HG02981 (cell line): ENCODE measurements at regions not wholly inside any gene's neighbourhood (a gene's known extent, or its start where the extent isn't known, plus 50 kb on each side); places are given as distances from the start of the nearest gene placed in this dataset.

Experiments
- ATAC-seq: cut with Tn5 transposase; IDR thresholded peaks from one replicate; pipeline ENCODE4 v1.9.1; 2021; ENCODE audit warnings: mild to moderate bottlenecking, moderate library complexity; ENCODE audit not compliant: unreplicated experiment

- no peak for ATAC-seq
Measured at GRCh38 chr22:49197505-49197904, 630.2 kb downstream of the BRD1 start.

DNA sequence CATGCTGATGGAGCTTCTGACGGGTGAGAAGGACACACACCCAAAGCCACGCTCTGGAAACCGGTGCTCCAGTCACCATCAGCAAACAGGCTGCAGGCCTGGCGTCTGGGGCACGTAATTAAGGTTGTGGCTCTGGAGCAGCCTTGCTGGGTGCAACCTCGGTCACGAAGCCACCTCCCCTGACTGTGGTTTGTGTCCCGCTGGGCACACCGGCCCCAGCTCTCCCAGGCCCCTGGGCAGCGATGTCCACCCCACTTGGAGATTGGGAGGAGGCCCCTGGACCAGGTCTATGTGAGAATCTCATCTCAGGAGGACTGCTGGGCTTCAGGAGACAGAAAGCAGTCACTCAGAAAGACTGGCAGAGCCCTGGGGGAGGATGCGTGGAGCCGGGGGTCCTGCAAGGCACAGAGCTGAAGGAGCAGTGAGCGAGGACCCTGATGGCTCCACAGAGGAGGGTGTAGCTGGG is 631.6 kb downstream of the BRD1 start:
- no peak for ATAC-seq

DNA sequence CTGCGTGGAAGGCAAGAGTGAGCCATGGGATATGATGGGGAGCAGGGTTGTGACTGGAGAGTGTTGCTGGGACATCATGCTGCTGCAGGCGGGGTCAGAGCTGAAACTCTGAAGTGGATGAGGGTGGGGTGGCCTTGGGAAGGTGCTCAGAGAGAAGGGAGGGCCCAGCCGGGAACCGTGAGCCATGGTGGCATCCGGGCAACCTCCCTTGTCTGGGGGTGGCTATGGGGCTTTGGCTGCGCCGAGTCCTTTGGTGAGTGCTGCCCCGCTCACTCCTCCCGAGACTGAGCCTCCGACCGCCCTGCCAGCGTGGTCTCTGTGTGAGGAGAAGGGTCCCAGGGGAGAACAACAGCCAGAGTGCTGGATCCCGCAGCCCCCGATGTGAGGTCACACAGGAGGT is 632.0 kb downstream of the BRD1 start:
- no peak for ATAC-seq

DNA sequence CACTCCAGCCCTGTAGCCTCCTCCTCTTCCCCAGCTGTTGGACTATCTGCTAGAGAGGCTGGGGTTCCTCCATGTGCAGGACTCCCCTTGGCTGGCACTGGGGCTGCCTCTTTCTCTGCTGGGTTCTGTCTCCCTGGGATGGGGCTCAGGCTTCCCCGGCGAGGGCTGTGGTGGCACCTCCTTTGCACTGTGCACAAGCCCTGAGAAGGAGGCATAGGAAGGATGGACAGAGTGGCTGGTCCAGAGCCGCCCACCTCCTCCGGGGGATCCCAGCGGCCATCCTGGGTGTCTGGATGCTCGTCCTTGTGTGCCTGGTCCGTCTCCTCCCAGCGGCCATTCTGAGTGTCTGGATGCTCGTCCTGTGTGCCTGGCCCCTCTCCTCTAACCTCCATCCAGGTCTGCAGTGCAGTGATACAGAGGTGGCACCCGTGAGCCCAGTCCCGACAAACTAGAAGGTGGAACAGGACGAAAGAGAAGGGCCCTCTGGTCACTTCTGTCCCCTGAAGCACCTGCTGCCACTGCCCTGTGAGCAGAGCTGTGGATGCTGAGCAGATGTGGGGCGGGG is 633.7 kb downstream of the BRD1 start:
- ATAC-seq: no peak

GRCh38 chr22:49193348-49193747 is 634.3 kb downstream of the BRD1 start:
- ATAC-seq: no peak

DNA sequence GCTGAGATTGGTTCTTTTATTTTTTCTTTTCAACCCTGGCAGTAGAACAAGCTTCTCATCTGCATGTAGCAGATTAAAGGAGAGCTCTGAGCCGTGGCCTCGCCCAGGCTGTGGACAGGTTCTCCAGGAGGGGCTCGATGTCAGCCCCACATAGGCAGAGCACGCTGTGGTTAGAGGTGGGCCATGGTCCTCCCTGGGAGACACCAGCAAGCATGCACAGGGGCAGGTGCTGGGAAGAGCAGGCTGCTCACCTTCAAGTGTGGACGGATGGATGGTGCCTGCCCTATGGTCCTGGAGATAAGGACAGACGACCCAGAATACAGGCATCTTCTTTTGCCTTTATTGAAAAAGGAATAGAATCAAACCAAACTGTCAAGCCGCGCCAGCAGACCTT is 634.8 kb downstream of the BRD1 start:
- no peak for ATAC-seq

DNA sequence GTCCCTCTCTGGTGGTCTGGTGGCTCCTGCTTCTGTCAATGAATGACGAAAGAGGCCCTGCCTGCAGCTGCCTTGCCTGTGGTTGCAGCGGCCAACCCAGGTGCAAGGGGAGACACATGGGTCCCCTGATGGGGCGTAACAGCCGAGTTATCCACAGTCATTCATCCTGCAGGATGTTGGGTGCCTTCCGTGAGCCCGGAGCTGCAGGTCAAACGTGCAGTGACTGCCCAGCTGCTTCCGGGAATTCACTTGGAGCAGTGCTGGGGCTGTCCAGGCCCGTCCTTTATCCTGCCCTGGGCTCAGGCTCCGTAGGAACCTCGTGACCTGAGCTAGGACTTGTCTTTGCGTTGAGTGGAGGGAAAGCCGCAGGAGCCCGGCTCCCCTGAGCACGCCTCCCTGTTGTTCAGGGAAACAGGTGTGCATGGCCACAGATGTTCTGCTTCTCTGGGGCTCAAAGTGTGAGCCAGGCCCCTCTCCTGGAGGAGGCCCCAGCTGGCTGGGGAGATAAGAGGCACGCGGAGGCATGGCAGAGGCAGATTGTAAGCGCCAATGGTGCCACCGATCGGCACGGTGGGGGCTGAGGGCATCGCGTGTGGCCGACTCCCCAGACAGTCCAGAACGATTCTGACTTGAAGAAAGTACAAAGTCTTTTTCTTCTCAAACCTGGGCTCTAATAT is 635.4 kb downstream of the BRD1 start:
- ATAC-seq: no peak

DNA sequence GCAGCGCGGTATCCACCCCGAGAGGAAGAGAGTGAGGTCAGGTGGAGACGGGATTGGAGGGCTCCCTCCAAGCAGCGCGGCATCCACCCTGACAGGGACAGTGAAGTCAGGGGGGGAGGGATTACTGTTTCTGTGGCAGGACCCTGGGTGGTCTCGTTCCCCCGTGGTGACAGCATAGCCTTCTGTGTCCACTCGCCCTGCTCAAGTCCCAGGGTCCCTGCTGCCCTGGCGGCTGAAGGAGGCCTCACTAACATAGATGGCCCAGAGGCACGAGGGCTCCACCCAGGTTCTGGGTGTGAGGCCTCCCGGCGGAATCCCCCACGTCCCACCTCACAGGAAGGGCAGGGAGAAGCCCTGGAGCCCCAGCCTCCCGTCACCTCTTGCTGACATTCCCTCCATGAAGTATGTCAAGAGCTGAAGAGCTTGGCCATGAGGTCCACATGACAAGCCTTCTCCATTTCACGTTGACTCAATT is 636.1 kb downstream of the BRD1 start:
- no peak for ATAC-seq

DNA sequence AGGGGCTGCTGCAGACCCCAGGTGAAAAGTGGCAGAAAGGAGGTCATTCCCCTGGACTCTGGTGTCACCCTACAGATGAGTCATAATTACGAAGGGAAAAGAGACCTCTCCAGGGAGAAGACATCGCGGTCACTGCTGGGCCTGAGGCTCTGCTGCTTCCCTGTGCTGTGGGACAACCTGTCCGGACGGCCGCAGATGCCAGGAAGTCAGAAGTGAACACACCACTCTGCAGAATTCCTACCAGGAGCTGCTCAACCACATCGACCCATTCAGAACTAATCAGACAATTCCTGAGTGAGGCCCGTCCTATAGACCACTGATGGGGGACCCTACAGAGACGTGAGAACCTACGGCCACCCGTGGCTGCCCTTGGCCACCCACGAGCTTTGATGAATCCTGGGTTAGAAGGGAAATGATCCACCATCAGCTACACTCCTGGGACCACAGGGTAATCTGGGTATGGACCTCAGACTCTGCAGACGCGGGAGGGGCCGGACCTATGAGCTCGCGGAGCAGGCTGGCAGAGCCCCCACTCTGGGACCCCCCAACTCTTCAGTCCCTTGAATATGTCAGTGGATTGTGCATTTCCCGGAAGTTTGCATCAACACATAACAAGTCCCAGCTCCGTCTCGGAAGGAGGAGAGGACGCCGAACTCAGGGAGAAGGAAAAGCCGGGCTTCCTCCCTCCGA is 636.7 kb downstream of the BRD1 start:
- no peak for ATAC-seq

DNA sequence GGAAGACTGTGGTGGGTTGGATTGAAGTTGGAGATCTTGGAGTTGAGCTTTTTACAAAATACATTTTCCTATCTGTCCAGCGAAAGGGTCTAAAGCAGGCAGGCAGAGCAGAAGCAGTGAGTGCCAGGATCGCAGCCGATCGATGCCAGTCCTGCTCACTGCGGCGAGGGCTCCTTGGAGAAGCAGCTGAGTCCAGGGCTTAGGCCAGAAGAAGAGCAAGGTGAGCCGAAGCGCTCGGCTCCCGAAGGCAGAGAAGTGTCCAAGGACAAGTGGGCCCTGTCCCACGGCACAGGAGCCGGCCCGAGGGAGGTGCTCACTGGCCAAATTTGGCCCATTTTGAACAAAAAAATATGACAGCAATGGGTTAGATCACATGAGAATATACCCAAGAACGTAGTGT is 637.8 kb downstream of the BRD1 start:
- ATAC-seq: no peak

GRCh38 chr22:49188591-49188990 is 639.1 kb downstream of the BRD1 start:
- no peak for ATAC-seq

- no peak for ATAC-seq
Measured at GRCh38 chr22:49188091-49188490, 639.6 kb downstream of the BRD1 start.

DNA sequence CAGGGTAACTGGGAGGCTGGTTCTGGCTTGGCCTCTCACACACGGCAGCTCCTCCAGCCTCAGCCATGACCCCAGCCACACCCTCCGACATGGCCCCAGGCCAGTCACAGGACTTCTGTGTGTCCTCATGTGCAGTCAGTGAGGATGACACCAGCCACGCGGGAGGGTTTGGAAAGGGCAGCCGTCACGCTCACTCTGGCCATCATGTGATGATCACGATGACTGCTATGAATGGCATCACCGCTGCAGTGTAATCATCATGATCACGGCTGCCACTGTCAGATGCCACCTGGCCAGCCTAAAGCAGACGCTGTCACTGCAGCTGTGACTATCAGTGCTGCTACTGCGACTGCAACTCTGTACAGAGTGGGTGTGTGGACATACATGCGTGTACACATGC is 640.9 kb downstream of the BRD1 start:
- ATAC-seq: no peak

- ATAC-seq: no peak
Measured at GRCh38 chr22:49186293-49186692, 641.4 kb downstream of the BRD1 start.

DNA sequence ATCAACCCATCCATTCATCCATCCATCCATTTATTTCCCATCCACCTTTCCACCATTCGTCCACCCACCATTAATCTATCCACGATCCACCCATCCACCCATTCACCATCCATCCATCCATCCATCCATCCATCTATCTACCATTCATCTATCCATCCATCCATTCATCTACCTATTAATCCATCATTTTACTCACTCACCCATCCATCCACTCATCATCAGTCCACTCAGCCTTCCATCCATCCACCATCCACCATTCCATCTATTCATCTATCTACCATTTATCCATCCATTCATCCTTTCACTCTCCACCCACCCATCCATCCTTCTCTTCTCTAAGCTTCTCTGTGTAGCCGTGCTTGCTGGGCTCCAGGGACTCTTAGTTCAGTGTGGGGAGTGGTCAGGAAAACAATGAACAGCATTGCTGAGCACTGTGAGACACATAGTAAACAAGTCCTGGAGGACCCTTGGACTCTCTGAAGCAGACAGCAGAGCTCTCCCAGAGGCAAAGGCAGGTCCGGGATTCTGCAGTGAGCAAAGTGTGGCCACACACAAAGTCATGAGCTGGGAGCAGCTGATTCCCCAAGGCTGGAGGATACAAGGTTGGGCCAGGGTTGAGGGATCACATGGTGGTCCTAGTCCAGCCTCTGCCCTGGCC is 642.2 kb downstream of the BRD1 start:
- no peak for ATAC-seq

- no peak for ATAC-seq
Measured at GRCh38 chr22:49184736-49185135, 642.9 kb downstream of the BRD1 start.

GRCh38 chr22:49183826-49184216 is 643.9 kb downstream of the BRD1 start:
- ATAC-seq: no peak

DNA sequence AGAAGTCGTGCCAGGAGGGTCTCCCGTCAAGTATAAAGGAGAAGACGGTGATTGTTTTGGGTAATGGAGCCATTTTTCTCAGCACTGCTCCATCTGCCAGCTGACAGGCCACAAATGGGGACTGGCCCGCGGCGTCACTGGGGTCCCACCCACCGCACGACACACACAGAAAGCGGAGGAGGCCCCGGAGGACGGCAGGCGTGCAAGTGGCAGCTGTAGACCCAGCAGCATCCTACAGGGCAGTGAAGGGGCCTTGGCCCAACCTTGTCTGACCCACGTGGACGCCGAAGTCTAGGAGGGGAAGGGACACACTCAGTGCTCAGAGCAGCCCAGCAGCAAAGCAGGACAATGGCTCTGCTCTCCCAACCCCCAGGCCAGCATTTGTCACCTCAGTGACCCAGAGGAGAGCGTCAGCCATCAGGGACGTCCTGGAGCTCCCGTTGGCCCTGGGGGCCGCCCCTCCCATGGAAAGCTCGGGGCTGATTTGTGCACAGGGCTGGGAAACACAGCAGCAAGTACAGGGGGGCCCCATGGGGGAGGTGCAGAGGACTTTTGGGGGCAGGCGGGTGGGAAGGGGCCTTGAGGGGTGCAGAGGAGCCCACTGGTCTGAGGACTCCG is 644.4 kb downstream of the BRD1 start:
- no peak for ATAC-seq

GRCh38 chr22:49182416-49182815 is 645.3 kb downstream of the BRD1 start:
- ATAC-seq: no peak

GRCh38 chr22:49181942-49182341 is 645.7 kb downstream of the BRD1 start:
- no peak for ATAC-seq

DNA sequence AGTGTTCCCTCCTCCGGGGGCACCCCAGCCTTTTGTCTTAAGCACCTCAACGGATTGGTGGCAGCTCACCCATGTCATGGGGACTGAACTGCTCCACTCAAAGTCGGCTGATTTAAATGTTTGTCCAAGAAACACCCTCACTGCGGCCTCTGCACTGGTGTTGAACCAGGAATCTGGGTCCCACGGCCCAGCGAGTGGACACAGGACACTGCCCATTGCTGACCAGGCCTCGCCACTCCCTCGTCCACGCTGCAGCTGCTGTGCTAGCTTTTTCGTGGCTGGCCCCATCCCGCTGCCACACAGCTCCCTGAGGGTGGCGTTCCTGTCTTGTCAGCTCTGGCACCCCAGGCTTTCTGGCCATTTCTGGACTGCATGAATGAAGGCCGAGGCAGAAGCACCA is 646.2 kb downstream of the BRD1 start:
- ATAC-seq: no peak
